ENCODE measurements at regions not wholly inside any gene's neighbourhood (a gene's known extent, or its start where the extent isn't known, plus 50 kb on each side); places are given as distances from the start of the nearest gene placed in this dataset.
A peak's percentile ranks its signal among the peaks of the same experiment; 100 is the strongest.

DNA sequence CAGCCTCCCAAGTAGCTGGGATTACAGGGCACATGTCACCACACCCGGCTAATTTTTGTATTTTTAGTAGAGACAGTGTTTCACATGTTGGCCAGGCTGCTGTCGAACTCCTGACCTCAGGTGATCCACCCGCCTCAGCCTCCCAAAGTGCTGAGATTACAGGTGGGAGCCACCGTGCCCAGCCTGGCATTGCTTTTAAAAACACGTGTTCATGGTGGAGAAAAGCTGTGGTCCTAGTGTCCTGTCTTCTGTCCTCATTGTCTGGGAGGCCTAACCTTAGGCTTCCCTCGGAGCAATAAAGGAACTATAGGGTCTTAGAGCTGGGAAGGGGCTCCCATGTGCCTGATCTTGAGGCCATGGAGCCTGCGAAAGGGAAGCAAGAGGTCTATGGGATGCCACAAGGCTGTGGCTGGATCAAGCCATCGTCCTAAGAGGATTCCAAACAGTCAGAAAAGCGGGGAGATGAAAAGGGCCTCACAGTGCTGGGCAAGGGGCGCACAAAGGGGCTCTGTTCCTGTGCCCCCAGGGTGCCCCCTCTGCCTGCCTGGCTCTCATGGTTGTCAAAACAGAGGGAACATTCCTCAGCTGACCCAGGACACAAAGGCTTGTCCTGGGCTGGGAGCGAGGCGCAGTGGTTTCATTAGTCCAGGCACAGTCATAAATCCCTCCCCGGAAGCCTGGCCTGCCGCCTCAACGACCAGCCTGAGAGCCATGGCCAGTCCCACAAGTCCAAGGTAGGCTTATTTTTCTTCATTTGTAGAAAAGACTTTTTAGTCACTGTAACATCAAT is 106.6 kb upstream of the TNS3 start:
- Histone ChIP-seq H3K27me3 (ENCODE audit: control insufficient read depth, insufficient read depth, low read length) (no peaks in the 10 kb centered on the region), H3K9ac (ENCODE audit: insufficient read depth, low read length) (no peak overlapping the region), H3K79me2 (ENCODE audit: control insufficient read depth, insufficient read depth, low read length) (no peaks in the 10 kb centered on the region), H3K4me2 (ENCODE audit: extremely low read depth, insufficient read depth, low read length) (no peak overlapping the region), H4K20me1 (ENCODE audit: control insufficient read depth, extremely low read depth, insufficient read depth, low read length) (no peaks in the 10 kb centered on the region), H3K4me3 (replicated peaks in 1 of 4; ENCODE audit: control extremely low read depth in 1 of 4, insufficient read depth in 1 of 4, low read depth in 3 of 4, low read length in 4 of 4) (no peak overlapping the region), H3K27ac (ENCODE audit: insufficient read depth, low read length) (no peak overlapping the region), H3K4me1 (ENCODE audit: control insufficient read depth, extremely low read depth, insufficient read depth, low read length) (no peaks in the 10 kb centered on the region), H3K36me3 (ENCODE audit: control insufficient read depth, insufficient read depth, low read length) (no peaks in the 10 kb centered on the region), H2AFZ (ENCODE audit: low read length) (no peak overlapping the region), H3K9me3 (ENCODE audit: control insufficient read depth, insufficient read depth, low read depth, low read length) (no peaks in the 10 kb centered on the region)
- TF ChIP-seq, protein P1, sequence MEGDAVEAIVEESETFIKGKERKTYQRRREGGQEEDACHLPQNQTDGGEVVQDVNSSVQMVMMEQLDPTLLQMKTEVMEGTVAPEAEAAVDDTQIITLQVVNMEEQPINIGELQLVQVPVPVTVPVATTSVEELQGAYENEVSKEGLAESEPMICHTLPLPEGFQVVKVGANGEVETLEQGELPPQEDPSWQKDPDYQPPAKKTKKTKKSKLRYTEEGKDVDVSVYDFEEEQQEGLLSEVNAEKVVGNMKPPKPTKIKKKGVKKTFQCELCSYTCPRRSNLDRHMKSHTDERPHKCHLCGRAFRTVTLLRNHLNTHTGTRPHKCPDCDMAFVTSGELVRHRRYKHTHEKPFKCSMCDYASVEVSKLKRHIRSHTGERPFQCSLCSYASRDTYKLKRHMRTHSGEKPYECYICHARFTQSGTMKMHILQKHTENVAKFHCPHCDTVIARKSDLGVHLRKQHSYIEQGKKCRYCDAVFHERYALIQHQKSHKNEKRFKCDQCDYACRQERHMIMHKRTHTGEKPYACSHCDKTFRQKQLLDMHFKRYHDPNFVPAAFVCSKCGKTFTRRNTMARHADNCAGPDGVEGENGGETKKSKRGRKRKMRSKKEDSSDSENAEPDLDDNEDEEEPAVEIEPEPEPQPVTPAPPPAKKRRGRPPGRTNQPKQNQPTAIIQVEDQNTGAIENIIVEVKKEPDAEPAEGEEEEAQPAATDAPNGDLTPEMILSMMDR (conservative IDR thresholded peaks at IDR 0.05 in 1 of 2, IDR thresholded peaks at IDR 0.05 in 1 of 2; ENCODE audit: low read depth in 1 of 2, low read length in 2 of 2) = no peak
- no peak for TF ChIP-seq EZH2 (IDR thresholded peaks at IDR 0.05; ENCODE audit: low read length, missing control alignments)
- no peak for DNase-seq (ENCODE audit: low read depth in 2 of 2)

DNA sequence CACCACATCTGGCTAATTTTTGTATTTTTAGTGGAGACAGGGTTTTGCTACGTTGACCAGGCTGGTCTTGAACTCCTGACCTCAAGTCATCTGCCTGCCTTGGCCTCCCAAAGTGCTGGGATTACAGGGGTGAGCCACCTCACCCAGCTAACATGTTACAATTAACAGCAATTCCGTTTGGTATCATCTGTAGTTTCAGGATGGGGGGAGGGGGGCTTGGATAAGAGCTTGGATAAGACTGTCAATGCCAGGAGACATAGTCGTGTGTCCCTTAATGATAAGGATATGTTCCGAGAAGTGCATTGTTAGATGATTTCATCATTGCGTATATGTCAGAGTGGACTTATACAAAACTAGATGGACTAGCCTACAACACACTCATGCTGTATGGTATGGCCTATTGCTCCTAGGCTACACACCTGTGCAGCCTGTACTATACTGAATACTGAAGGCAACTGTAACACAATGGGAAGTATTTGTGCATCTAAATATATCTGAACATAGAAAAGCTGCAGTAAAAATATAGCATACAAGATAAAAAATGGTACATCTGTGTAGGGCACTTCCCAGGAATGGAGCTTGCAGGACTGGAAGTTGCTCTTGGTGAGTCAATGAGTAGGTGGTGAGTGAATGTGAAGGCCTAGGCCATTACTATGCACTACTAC is 103.9 kb upstream of the TNS3 start:
- Histone ChIP-seq H3K27ac (ENCODE audit: insufficient read depth, low read length) (no peak overlapping the region), H4K20me1 (ENCODE audit: control insufficient read depth, extremely low read depth, insufficient read depth, low read length) (no peaks in the 10 kb centered on the region), H3K79me2 (ENCODE audit: control insufficient read depth, insufficient read depth, low read length) (no peaks in the 10 kb centered on the region), H3K4me2 (ENCODE audit: extremely low read depth, insufficient read depth, low read length) (no peak overlapping the region), H3K4me1 (ENCODE audit: control insufficient read depth, extremely low read depth, insufficient read depth, low read length) (no peaks in the 10 kb centered on the region), H3K4me3 (replicated peaks in 1 of 4; ENCODE audit: control extremely low read depth in 1 of 4, insufficient read depth in 1 of 4, low read depth in 3 of 4, low read length in 4 of 4) (no peak overlapping the region), H3K9ac (ENCODE audit: insufficient read depth, low read length) (no peak overlapping the region), H3K27me3 (ENCODE audit: control insufficient read depth, insufficient read depth, low read length) (no peaks in the 10 kb centered on the region), H3K9me3 (ENCODE audit: control insufficient read depth, insufficient read depth, low read depth, low read length) (no peaks in the 10 kb centered on the region), H3K36me3 (ENCODE audit: control insufficient read depth, insufficient read depth, low read length) (no peaks in the 10 kb centered on the region), H2AFZ (ENCODE audit: low read length) (no peak overlapping the region)
- no peak for TF ChIP-seq EZH2 (IDR thresholded peaks at IDR 0.05; ENCODE audit: low read length, missing control alignments)
- TF ChIP-seq, protein P1 (conservative IDR thresholded peaks at IDR 0.05 in 1 of 2, IDR thresholded peaks at IDR 0.05 in 1 of 2; ENCODE audit: low read depth in 1 of 2, low read length in 2 of 2) = no peak
- peak in 1 of 2 donors; percentile 70 for DNase-seq (ENCODE audit: low read depth in 2 of 2)

DNA sequence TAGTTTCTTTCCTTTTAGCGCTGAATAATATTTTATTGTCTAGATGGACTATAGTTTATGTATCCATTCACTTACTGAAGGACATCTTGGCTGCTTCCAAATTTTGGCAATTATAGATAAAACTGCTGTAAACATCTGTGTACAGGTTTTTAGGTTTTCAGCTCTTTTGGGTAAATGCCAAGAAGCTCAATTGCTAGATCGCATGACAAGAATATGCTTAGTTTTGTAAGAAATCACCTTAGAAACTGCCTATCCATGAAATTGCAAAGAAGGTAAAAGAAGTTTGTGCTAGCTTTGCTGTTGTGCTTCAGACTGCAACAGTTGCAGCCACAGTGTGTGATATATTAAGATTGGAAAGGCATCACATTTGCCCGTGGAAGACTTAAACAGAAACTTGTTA is 103.2 kb upstream of the TNS3 start:
- Histone ChIP-seq H3K9me3 (ENCODE audit: control insufficient read depth, insufficient read depth, low read depth, low read length) (no peaks in the 10 kb centered on the region), H3K4me1 (ENCODE audit: control insufficient read depth, extremely low read depth, insufficient read depth, low read length) (no peaks in the 10 kb centered on the region), H2AFZ (ENCODE audit: low read length) (no peak overlapping the region), H4K20me1 (ENCODE audit: control insufficient read depth, extremely low read depth, insufficient read depth, low read length) (no peaks in the 10 kb centered on the region), H3K27me3 (ENCODE audit: control insufficient read depth, insufficient read depth, low read length) (no peaks in the 10 kb centered on the region), H3K36me3 (ENCODE audit: control insufficient read depth, insufficient read depth, low read length) (no peaks in the 10 kb centered on the region), H3K79me2 (ENCODE audit: control insufficient read depth, insufficient read depth, low read length) (no peaks in the 10 kb centered on the region), H3K9ac (ENCODE audit: insufficient read depth, low read length) (no peak overlapping the region), H3K4me2 (ENCODE audit: extremely low read depth, insufficient read depth, low read length) (no peak overlapping the region), H3K4me3 (replicated peaks in 1 of 4; ENCODE audit: control extremely low read depth in 1 of 4, insufficient read depth in 1 of 4, low read depth in 3 of 4, low read length in 4 of 4) (no peak overlapping the region), H3K27ac (ENCODE audit: insufficient read depth, low read length) (no peak overlapping the region)
- DNase-seq (ENCODE audit: low read depth in 2 of 2) = no peak
- TF ChIP-seq, protein P1 (conservative IDR thresholded peaks at IDR 0.05 in 1 of 2, IDR thresholded peaks at IDR 0.05 in 1 of 2; ENCODE audit: low read depth in 1 of 2, low read length in 2 of 2) = no peak
- no peak for TF ChIP-seq EZH2 (IDR thresholded peaks at IDR 0.05; ENCODE audit: low read length, missing control alignments)

Measured in fibroblast of lung (primary cell).